GM12891 (cell line): ENCODE measurements at regions not wholly inside any gene's neighbourhood (a gene's known extent, or its start where the extent isn't known, plus 50 kb on each side); places are given as distances from the start of the nearest gene placed in this dataset.
A peak's percentile ranks its signal among the peaks of the same experiment; 100 is the strongest.

ENCODE experiments used
- DNase-seq: peaks from one replicate; pipeline ENCODE4 v3.0.0; 2011; ENCODE audit warnings: low spot score; ENCODE audit not compliant: insufficient read length
- FAIRE-seq: peaks from 2 replicates; lab custom pipeline; 2011; peaks lifted over from hg19 to GRCh38; lab: Jason Lieb, UNC
- PAX5 ChIP-seq: IDR thresholded peaks from 2 replicates; pipeline ENCODE4 v1.6.1; 2011; ENCODE audit warnings: low read length, moderate library complexity, mild to moderate bottlenecking; ENCODE audit not compliant: insufficient read depth, severe bottlenecking
- POLR2A ChIP-seq: IDR thresholded peaks from 2 replicates; pipeline ENCODE4 v1.6.1; 2011; ENCODE audit warnings: low read depth, low read length, control low read depth
- POLR2AphosphoS5 ChIP-seq: IDR thresholded peaks from 2 replicates; pipeline ENCODE4 v1.6.1; 2011; ENCODE audit warnings: low read depth, low read length, control low read depth
- POU2F2 ChIP-seq: IDR thresholded peaks from 2 replicates; pipeline ENCODE4 v1.6.1; 2011; ENCODE audit warnings: low read depth, mild to moderate bottlenecking, control low read depth, low read length, moderate library complexity
- SPI1 ChIP-seq: IDR thresholded peaks from 2 replicates; pipeline ENCODE4 v1.6.1; 2011; ENCODE audit warnings: low read depth, low read length, control low read depth
- TAF1 ChIP-seq: IDR thresholded peaks from 2 replicates; pipeline ENCODE4 v1.6.1; 2011; ENCODE audit warnings: low read depth, low read length, control low read depth

- no peak for DNase-seq
- FAIRE-seq = no peak
- TF ChIP-seq TAF1 = no peak
- TF ChIP-seq SPI1 = no peak
- TF ChIP-seq POLR2A = no peak
- TF ChIP-seq POLR2AphosphoS5 = no peak
- no peak for TF ChIP-seq POU2F2
- no peak for TF ChIP-seq PAX5
Measured at GRCh38 chr2:134195341-134195740, 58.5 kb upstream of the MGAT5 start.

- FAIRE-seq (no peak), DNase-seq (no peak)
- TF ChIP-seq SPI1 (no peak), POU2F2 (no peak), PAX5 (no peak), TAF1 (no peak), POLR2AphosphoS5 (no peak), POLR2A (no peak)
Measured at GRCh38 chr2:134197445-134197844, 56.4 kb upstream of the MGAT5 start.

GRCh38 chr2:134198006-134198634, 55.8 kb upstream of the MGAT5 start:
- no peak for TF ChIP-seq SPI1
- no peak for TF ChIP-seq POLR2A
- no peak for TF ChIP-seq POU2F2
- TF ChIP-seq POLR2AphosphoS5 = no peak
- no peak for TF ChIP-seq TAF1
- no peak for TF ChIP-seq PAX5
- DNase-seq (no peak), FAIRE-seq (peak; percentile 54)

- no peak for TF ChIP-seq POLR2AphosphoS5
- no peak for TF ChIP-seq PAX5
- no peak for TF ChIP-seq SPI1
- no peak for TF ChIP-seq POU2F2
- DNase-seq (no peak), FAIRE-seq (no peak)
Measured at GRCh38 chr2:134199123-134199522, 54.7 kb upstream of the MGAT5 start.

- TF ChIP-seq PAX5 (peak; percentile 21), POU2F2 (no peak), POLR2AphosphoS5 (no peak)
- no peak for FAIRE-seq
Measured at GRCh38 chr2:134200036-134200618, 53.7 kb upstream of the MGAT5 start.

GRCh38 chr2:134201533-134201932, 52.3 kb upstream of the MGAT5 start:
- DNase-seq (no peak), FAIRE-seq (no peak)

More at GRCh38 chr2:134200036-134200618, 53.7 kb upstream of the MGAT5 start:
- no peak for DNase-seq

GRCh38 chr2:134202371-134202770, 51.5 kb upstream of the MGAT5 start:
- no peak for DNase-seq
- no peak for FAIRE-seq

More at GRCh38 chr2:134201533-134201932, 52.3 kb upstream of the MGAT5 start:
- TF ChIP-seq POU2F2 (no peak), TAF1 (no peak), PAX5 (no peak), SPI1 (no peak), POLR2AphosphoS5 (no peak), POLR2A (no peak)

GRCh38 chr2:134203175-134203574, 50.7 kb upstream of the MGAT5 start:
- FAIRE-seq = no peak
- DNase-seq = no peak
- no peak for TF ChIP-seq TAF1
- TF ChIP-seq PAX5 = no peak
- TF ChIP-seq POLR2A = no peak
- TF ChIP-seq SPI1 = no peak

More at GRCh38 chr2:134202371-134202770, 51.5 kb upstream of the MGAT5 start:
- TF ChIP-seq TAF1 = no peak
- TF ChIP-seq PAX5 = no peak
- no peak for TF ChIP-seq POLR2AphosphoS5
- no peak for TF ChIP-seq SPI1
- no peak for TF ChIP-seq POU2F2
- no peak for TF ChIP-seq POLR2A
